ENCODE measurements at regions not wholly inside any gene's neighbourhood (a gene's known extent, or its start where the extent isn't known, plus 50 kb on each side); places are given as distances from the start of the nearest gene placed in this dataset.

GRCh38 chr16:79768276-79768970 is 167.9 kb upstream of the MAF start:
- no peak for DNase-seq

DNA sequence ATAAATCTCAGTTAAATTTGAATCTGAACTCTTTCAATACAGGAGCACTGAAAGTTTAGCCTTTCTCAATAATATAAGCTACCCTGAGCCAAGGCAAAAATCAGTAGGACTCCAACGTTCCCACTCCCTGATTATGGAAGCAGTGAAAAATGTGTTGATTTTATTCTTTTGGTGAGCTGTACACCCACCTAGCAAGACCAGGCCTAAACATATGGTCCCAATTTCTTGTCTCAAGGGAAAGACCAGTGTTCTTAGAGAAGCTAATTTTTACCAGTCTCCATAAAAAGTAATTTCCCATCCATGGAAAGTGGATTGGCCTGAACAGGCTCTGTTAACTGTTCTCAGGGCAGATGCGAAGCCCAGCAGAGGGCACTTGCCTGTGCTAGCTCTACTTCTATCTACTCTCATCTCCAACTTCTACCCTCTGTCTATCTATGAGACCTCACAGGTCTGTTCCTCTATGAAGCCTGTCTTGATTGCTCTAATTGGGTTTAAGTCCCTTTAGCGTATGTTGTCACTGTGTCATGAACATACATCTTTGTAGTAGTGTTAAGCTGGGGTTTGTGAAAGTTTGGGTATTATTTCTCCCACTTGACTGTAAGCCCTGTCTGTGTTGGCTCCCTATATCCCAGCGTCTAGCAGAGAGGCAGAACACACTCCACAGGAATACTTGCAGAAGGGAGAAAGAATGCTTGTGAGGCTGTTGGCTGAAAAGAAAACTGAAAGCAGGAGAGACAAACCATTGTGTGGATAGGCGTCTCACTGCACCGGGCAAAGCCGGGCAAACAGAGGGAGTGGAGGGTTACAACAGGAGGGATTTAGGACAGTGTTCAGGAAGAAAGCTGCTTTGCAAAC is 167.1 kb upstream of the MAF start:
- no peak for DNase-seq

GRCh38 chr16:79765901-79766394 is 165.4 kb upstream of the MAF start:
- no peak for DNase-seq

- no peak for DNase-seq
Measured at GRCh38 chr16:79765431-79765830, 164.9 kb upstream of the MAF start.

GRCh38 chr16:79764415-79765110 is 164.0 kb upstream of the MAF start:
- no peak for DNase-seq

DNA sequence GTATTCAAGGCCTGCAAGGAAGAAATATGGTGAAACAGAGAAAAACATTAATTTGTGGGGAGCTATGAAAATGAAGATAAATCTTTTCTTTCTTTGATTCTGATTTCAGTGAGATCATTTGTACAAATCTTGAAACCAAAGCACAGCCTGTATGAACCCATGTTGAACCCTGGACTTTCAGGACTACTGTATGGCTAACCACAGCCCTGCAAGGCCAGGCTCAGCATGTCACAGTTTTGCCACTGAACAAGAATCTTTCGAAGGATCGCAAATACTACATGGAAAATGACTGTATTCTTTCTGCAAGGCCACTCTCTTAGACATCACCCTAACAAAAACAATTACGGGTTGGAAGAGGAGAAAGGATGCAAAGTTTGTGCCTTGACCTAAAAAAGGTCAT is 161.7 kb upstream of the MAF start:
- no peak for DNase-seq

DNA sequence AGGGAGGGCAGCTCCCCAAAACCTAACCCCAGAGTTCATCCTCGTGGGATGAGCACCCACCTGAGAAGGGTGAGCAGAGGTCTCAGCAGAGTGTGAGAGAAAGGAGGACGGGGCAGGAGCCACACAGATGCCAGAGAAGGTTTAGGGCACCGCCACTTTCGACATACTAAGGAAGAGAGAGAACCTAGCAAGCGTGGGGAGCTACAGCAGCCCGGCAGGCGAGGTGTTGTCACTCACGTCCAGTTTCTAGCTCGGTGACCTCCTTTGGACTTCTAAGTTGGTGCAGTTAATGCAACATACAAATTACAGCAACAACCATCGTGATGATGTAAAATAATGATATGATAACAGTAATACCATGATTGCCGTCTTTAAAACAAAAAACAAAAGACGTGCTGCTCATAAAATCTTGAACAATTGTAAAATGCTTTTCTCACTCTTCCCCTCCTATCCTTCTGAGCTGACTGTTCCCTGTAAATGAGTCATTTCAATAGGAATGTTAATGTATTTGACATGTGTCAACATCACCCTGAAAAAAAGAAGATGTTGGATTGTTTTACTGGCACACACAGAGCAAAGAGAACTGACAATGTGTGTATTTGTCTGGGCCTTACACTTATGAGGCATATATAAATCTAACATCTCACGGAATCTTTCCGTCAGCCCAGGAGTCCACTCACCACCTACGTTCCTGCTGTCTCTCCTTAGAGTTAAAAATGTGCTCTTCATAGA is 158.2 kb upstream of the MAF start:
- no peak for DNase-seq

DNA sequence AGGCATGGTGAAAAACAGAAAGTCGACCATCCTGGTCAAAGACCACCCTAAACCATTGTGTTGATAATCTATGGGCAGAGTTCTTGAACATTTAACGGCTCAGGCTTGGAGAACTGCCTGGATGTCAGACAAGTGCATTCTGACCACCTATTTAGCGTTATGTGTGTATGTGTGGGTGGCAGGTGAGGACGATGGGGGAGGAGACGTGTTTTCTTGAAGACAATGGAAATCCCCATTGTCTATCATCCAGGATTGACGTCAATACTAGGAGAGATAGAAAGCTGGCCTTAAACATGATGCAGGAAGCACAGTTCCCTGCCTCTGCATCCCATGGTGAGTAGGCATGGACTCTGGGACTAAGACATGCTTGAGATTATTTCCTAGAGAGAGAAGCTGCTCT is 157.4 kb upstream of the MAF start:
- DNase-seq: no peak

DNA sequence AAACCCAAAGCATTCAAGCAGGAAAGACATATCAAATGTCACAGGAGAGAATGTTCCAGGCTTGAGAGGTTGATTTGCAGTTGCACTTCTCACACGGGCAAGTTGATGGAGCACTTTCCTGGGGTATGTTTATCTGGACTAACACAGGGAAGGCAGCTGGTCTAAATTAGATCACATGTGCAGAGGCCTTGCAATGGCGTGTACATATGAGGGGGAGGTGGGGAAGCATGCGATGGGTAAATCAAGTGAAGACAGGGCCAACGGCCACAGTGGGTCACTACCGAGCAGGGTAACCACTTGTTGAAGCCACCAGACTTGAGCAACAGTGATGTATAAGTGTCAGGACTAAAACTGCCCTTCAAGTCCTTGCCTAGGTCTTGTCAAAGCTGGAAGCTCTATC is 156.6 kb upstream of the MAF start:
- DNase-seq: no peak

DNA sequence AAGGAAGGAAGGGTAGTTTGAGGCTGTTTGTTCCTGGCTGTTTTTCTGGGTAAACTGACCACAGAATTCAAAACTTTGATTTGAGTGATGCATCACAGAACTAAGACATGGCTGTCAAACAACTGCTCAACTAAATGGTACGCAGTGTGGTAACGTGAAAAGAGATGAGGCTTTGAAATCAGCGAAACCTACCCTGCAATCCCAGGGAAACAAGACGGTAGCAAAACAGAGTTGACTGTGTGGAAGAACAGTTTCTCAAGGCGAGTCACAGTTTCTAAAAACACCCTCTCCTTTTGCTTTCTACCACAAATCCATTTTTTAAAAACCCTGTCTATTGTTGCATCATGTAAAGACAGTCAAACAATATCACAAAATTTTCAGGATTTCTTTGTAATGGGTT is 156.0 kb upstream of the MAF start:
- no peak for DNase-seq

GRCh38 chr16:79754501-79754900 is 154.0 kb upstream of the MAF start:
- DNase-seq: no peak

DNA sequence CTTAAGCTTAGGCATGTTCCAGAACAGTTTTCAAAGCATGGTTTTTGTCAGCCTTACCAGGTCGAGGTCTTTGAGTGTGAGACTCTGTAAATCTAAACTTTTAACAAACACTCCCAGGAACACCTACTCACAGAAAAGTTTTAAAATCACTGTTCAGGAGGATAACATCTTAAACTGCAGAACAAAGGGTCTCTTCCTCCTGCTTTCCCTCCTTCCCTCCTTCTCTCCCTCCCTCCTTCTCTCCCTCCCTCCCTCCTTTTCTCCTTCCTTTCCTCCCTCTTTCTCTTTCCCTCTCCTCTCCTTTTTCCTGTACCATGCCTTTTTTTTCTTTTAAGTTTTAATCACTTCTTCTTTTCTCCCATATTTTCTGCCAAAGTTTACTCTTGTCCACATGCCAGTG is 153.5 kb upstream of the MAF start:
- DNase-seq: no peak

DNA sequence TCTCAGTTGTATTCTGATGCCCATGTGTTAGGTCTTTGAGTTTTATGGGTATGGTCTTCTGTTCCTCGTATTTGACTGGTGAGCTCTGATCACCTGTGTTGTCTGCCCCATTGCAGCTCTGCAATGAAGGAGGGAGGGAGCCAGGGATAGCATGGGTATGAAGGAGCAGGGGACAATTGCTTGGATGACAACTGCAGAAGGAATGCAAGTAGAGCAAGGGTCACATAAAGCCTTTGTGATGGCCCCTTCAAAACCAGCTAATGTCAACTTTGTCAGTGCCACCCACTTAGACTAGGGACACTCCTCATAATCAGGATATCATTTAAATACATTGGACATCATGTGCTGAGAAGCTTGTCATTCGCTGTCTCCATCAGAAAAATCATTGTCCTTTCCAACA is 152.7 kb upstream of the MAF start:
- DNase-seq: no peak

GRCh38 chr16:79752396-79752795 is 151.9 kb upstream of the MAF start:
- DNase-seq: no peak

- DNase-seq: no peak
Measured at GRCh38 chr16:79751471-79752184, 151.1 kb upstream of the MAF start.

- DNase-seq: no peak
Measured at GRCh38 chr16:79750311-79750710, 149.8 kb upstream of the MAF start.

DNA sequence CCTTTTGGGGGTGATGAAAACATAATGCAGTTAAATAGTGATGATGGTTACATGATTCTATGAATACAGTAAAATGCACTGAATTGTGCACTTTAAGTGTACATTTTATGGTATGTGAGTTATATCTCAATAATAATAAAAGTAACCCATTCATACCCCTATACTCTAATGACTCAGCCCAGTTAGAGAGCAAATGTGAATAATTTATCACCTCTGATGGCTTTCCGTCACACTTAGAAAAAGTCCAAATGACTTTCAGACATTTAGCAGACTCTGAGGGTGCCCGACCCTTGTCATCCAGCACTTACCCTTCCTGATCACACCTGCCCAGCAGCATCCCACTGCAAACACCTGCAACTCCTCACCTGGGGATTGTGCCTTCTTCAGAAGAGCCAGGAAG is 148.1 kb upstream of the MAF start:
- no peak for DNase-seq

- no peak for DNase-seq
Measured at GRCh38 chr16:79747688-79748087, 147.2 kb upstream of the MAF start.

GRCh38 chr16:79740252-79740651 is 139.7 kb upstream of the MAF start:
- DNase-seq: no peak

GRCh38 chr16:79735271-79735670 is 134.7 kb upstream of the MAF start:
- no peak for DNase-seq

DNA sequence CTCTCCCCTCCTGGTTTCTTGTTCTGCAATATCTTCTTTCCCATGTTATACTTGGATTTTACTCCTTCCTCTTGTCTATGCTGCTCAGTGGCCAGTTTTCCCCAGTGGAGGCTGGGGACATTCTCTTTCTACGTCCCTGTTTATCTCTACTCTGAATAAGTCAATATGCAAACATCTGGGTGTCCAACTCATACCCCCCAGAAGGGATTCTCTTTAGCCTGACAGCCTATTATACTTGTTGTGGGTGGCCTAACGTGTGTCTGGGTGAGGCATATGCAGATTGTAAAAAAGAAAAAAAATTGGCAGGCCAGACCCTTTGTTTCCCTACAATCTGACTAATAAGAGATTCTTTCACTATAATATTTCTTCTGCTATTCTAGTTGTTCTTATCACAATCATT is 134.2 kb upstream of the MAF start:
- no peak for DNase-seq

GRCh38 chr16:79728923-79729240 is 128.3 kb upstream of the MAF start:
- DNase-seq: no peak

Measured in inflammatory macrophage treated with lipopolysaccharide for 1 hour (primary cell).